COLO668 (cell line): ENCODE measurements at regions not wholly inside any gene's neighbourhood (a gene's known extent, or its start where the extent isn't known, plus 50 kb on each side); places are given as distances from the start of the nearest gene placed in this dataset.

Source experiments
- DNase-seq: peaks from one replicate; lab custom pipeline; 2025; ENCODE audit not compliant: unreplicated experiment; lab: John Stamatoyannopoulos, UW

GRCh38 chr6:77181749-77182148 is 281.5 kb downstream of the HTR1B start:
- no peak for DNase-seq

GRCh38 chr6:77180326-77180725 is 283.0 kb downstream of the HTR1B start:
- no peak for DNase-seq

DNA sequence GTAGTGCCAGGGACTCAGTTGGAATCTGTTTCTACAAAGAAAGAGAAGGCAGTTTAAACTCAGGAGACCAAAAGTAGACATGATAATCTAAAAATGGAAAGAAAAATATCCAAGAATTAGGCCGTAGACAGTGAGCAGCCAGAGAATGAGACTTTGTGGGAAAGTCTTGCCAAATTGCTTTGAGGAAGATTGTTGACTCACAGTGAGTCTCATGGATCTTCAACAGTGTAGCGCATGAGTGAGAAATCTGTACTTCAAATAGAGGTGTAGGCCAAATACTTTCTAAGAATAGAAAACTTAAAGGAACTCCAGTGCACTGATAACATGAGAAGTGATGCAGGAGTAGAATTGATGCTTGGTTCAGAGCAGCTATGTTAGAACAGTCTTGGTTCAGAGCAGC is 284.5 kb downstream of the HTR1B start:
- no peak for DNase-seq

DNA sequence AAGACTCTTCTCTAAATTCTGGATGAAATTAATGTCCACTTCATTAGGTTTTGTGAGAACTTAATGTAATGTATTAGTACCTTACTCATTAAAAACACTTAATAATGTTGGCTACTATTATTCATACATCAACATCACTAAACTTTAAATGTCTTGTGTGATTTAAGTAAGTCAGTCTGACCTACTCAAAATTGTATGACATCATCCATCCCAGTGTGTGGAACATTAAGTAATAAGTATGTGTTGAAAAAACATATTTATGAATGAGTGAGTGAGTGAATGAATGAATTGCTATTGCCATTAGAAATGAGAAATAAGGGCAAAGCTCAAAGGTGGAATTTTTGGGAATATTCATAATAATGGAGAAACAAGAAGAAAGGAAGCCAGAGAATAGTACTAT is 285.8 kb downstream of the HTR1B start:
- DNase-seq: no peak

DNA sequence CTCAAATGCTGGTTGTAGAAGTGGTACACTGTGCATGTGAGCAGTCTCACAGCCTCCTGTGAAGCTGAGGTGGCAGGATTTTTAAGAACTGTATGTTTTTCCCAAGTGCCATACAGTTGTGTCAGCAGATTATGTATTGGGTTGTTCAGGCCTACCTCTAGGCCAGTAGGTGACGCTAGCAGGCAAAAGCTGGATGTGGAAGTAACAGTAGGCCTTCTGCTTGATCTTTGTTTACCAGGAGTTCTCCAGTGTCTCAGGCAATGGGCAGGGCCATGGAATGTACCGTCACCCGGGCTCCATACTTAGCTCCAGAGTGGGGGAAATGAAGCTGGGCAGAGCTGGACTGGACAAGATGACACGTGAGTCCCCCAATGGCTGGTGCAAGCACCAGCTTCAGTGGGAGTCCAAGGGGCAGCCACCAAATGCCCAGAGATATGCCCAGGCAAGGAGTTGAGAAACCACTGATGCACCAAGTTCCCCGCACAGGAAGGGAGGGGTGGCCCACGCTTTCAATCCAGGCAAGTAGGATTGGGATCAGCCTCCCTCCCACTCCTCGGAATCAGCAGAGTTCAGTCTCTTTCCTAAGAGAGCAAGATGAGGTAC is 289.7 kb downstream of the HTR1B start:
- no peak for DNase-seq

GRCh38 chr6:77172578-77172977 is 290.7 kb downstream of the HTR1B start:
- DNase-seq: no peak

DNA sequence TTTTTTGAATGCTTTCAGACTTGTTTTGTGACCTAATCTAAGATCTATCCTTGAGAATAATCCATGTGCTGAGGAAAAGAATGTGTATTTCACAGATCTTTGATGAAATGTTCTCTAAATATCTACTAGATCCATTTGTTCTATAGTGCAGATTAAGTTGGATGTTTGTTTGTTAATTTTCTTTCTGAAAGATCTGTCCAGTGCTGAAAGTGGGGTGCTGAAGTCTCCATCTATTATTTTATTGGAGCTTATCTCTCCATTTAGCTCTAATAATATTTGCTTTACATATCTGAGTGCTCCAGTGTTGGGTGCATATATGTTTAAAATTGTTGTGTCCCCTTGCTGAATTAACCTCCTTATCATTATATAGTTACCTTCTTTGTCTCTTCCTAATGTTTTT is 303.6 kb downstream of the HTR1B start:
- DNase-seq: no peak

GRCh38 chr6:77151241-77151640 is 312.1 kb downstream of the HTR1B start:
- DNase-seq: no peak

- no peak for DNase-seq
Observed at GRCh38 chr6:77150736-77151135, 312.6 kb downstream of the HTR1B start.

DNA sequence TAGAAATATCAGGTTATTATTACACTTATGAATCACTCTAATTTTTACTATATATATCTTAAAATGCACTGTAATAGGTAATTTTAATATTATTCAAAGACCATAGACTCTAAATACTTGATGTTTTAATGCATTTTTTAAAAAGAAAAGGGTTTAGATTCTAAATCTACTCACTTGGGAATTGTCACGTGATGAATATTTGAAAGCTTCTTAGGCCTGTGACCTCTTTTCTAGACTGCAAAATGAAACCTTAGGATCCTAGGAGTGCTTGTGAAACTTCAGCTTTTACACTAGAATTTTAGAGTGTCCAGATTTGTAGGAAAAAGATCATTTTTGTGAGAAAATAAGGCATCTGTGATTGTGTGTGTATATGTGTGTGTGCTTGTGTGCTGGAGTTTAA is 318.0 kb downstream of the HTR1B start:
- DNase-seq: no peak

DNA sequence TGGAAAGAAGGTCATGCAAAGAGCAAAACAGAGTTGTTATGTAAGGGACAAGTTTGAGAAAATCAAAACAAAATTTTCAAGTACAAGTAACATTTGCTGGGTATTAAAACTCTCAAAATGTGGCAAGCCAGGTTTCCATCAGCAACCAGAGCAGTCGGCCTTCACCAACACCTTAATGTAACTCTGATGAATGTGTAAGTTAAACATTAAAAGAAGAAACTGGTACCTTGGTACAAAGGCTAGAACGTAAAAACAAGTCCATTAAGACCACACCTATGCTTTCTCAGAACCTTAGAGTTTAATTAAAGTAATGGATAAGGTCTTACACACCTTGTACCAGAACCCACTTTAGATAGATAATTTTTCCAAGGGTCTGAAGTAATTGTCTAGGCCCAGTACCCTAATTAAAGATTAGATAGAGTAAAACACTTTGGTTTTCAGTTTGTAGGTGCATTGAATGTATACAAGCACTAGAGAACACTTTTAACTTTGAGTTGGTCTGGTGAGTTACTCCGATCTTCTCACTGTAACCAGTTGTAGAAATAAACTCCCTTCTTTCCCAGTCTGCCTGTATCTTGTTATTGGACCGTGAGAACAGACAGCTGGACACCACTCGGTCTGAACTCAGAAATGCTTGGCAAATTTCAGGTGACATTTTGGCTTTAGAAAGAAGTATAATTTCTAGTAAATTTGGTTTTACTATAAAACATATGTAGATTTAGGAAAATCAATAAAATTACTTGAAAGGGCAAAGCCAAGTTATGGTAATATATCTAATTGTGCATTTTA is 319.4 kb downstream of the HTR1B start:
- DNase-seq: no peak

- DNase-seq: no peak
Observed at GRCh38 chr6:77136086-77136485, 327.2 kb downstream of the HTR1B start.

DNA sequence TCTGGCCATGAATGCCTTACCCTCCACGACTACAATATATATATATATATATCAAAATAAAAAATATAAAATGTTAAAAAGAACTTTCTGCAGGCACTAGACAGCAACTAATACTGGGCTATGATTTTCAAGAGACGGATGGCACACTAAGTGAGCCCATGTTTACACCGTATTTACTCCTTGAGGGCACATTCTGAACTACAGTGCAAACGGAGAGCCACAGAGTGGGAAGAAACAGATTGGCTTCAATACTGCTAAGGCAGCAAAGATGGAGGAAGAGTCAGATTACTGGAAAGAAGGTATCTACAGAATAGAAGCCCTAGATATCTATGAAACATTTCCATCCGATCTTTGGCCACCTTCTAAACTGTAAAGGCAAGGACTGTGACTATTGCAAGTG is 330.3 kb downstream of the HTR1B start:
- no peak for DNase-seq

GRCh38 chr6:77131426-77131825 is 331.9 kb downstream of the HTR1B start:
- no peak for DNase-seq

DNA sequence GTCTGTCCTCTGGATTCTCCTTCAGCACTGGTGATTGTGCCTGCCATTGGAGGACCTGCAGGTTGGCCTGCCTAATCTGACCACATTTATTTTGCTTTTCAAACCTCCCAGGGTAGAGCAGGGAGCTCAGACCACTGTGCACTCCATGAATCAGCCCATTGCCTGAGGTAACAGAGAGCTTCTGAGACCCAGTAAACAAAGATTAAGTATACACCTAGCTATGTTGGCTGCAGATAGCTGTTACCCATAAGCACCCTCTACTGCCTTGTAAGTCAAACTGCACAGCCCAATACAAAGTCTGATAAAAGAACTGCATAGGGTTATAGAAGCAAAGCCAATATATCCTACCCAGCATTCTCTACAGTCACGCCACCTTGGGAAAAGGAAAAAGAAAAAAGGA is 338.7 kb downstream of the HTR1B start:
- DNase-seq: no peak

- no peak for DNase-seq
Observed at GRCh38 chr6:77123527-77123926, 339.8 kb downstream of the HTR1B start.

GRCh38 chr6:77106992-77107391 is 356.3 kb downstream of the HTR1B start:
- DNase-seq: no peak

DNA sequence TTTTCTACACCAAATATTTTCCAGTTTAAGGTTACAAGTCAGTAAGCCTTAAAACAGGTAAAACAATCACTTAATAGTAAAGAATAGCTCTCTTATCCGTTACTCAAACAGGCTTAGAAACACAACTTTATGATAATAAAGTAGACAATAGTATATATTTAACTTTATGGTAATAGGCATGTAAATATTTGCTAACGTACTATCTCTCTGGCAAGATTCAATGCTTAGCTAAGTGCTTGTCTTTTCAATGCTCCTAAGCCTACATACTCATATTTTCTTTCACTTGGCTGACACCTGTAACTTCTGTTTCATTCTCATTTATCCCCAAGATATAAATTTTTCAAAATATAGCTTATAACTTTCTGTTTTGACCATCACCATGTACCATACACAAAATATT is 358.2 kb downstream of the HTR1B start:
- no peak for DNase-seq

DNA sequence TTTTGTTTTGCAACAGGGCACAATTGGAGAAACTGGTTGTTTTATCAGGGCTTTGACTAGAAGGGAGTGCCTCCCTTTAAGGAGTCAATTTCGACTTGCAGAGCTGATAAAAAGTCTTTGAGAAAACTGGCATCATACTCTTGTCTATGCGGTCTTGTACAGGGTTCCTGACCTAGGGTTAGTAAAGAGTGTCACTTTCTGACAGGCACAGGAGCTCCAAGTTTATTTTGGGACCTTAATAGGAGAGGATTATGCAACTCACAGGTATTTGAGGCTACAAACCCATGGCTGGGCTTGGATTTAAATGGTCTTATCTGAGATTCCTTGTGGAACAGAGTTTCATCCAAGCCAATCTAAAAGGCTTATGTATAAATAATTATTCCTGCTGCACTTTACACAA is 365.4 kb downstream of the HTR1B start:
- DNase-seq: no peak

GRCh38 chr6:77095936-77096627 is 367.2 kb downstream of the HTR1B start:
- no peak for DNase-seq

DNA sequence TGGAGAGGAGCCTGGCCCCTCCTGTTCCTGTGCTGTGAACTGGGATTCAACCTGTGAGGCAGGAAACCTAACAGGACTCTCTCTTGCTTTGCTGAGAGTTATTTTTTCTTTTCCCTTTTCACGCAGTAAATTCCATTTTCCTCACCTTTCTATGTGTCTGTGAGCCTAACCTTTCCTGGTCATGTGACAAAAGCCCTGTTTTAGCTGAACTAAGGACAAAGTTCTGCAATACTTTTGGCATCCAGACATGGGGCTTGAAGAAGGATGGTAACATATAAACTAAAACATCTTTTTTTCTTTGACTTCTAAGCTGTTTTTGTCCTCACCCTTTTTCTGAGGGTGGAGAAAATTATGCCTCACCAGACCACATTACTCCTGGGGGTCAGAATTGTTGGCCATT is 368.5 kb downstream of the HTR1B start:
- no peak for DNase-seq

- DNase-seq: no peak
Observed at GRCh38 chr6:77092971-77093370, 370.3 kb downstream of the HTR1B start.
